Type B pancreatic cell (in vitro differentiated cells): ENCODE measurements at regions not wholly inside any gene's neighbourhood (a gene's known extent, or its start where the extent isn't known, plus 50 kb on each side); places are given as distances from the start of the nearest gene placed in this dataset.

Experiments
- DNase-seq: peaks from one replicate; pipeline ENCODE4 v3.0.0; 2021; ENCODE audit warnings: mixed read lengths; ENCODE audit not compliant: unreplicated experiment; ENCODE audit errors: extremely low spot score
- H3K27ac Mint-ChIP-seq: 2 replicates; pipeline ENCODE4 v1.8.0; 2021; ENCODE audit warnings: mild to moderate bottlenecking, mixed read lengths
- H3K27me3 Mint-ChIP-seq: 2 replicates; pipeline ENCODE4 v1.8.0; 2021; ENCODE audit warnings: mixed read lengths
- H3K36me3 Mint-ChIP-seq: 2 replicates; pipeline ENCODE4 v1.8.0; 2021; ENCODE audit warnings: mixed read lengths
- H3K4me1 Mint-ChIP-seq: one replicate; pipeline ENCODE4 v1.8.0; 2021; ENCODE audit warnings: mixed read lengths; ENCODE audit not compliant: unreplicated experiment
- H3K4me3 Mint-ChIP-seq: 2 replicates; pipeline ENCODE4 v1.8.0; 2021; ENCODE audit warnings: mild to moderate bottlenecking, mixed read lengths
- H3K9me3 Mint-ChIP-seq: 2 replicates; pipeline ENCODE4 v1.8.0; 2021; ENCODE audit warnings: mixed read lengths
- CTCF ChIP-seq: fragments of 200-600 bp; sonication (generic); conservative IDR thresholded peaks from 2 replicates; pipeline ENCODE4 v1.5.0; 2021; ENCODE audit warnings: antibody characterized with exemption, mild to moderate bottlenecking

- Mint-ChIP-seq H3K9me3 (no peaks in the 10 kb centered on the region), H3K27ac (no peak overlapping the region), H3K27me3 (no peaks in the 10 kb centered on the region), H3K4me1 (no peaks in the 10 kb centered on the region), H3K36me3 (no peaks in the 10 kb centered on the region), H3K4me3 (no peak overlapping the region)
- no peak for TF ChIP-seq CTCF
- DNase-seq = no peak
Observed at GRCh38 chr17:70644096-70644495, 474.8 kb downstream of the KCNJ2 start.

DNA sequence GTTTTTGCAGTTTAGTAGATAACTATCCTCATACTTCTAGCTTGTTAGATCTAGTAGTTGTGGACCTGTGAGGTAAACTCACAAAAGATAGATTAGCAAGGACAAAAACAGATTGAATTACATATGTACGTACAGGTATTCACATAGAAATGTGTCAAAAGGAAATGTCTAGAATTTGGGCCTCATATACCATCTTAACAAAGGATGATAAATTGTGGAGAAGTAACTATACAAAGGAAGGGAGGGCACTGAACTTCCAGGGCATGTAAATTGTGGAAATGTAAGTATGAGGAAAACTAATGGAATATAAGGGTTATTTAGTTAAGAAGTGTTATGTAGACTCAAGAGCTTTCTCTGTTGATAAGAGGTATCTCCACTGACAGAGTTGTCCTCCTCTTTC is 477.3 kb downstream of the KCNJ2 start:
- TF ChIP-seq CTCF = no peak
- Mint-ChIP-seq H3K27ac (no peak overlapping the region), H3K27me3 (no peaks in the 10 kb centered on the region), H3K36me3 (no peaks in the 10 kb centered on the region), H3K4me1 (no peaks in the 10 kb centered on the region), H3K9me3 (no peaks in the 10 kb centered on the region), H3K4me3 (no peak overlapping the region)
- no peak for DNase-seq

DNA sequence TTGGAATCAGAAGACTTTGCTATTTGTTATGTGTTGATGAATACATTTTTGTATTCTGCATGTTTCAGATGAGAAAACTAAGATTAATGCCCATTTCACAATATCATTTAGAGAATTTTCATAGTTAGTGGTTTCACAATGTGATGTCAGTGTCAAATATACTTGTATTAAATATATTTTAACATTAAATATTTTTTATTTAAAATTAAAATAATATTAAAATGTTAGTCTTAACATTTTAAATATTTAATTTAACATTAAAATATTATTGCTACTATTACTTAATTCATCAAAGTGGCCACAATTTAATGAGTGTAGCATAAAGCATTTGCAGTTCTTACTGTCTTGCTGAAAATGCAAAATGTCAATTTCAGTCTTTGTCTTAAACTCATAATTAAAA is 478.8 kb downstream of the KCNJ2 start:
- DNase-seq = no peak
- Mint-ChIP-seq H3K27ac (no peak overlapping the region), H3K27me3 (no peaks in the 10 kb centered on the region), H3K4me1 (no peaks in the 10 kb centered on the region), H3K9me3 (no peaks in the 10 kb centered on the region), H3K36me3 (no peaks in the 10 kb centered on the region), H3K4me3 (no peak overlapping the region)
- no peak for TF ChIP-seq CTCF

- Mint-ChIP-seq H3K27me3 (no peaks in the 10 kb centered on the region), H3K4me3 (no peak overlapping the region), H3K9me3 (no peaks in the 10 kb centered on the region), H3K27ac (no peak overlapping the region), H3K4me1 (peaks cover 14% of the 10 kb centered on the region), H3K36me3 (no peaks in the 10 kb centered on the region)
- DNase-seq = no peak
- no peak for TF ChIP-seq CTCF
Observed at GRCh38 chr17:70653850-70654249, 484.5 kb downstream of the KCNJ2 start.

- Mint-ChIP-seq H3K4me3 (no peak overlapping the region), H3K36me3 (no peaks in the 10 kb centered on the region), H3K9me3 (no peaks in the 10 kb centered on the region), H3K27ac (no peak overlapping the region), H3K27me3 (no peaks in the 10 kb centered on the region), H3K4me1 (peaks cover 15% of the 10 kb centered on the region)
- no peak for DNase-seq
- TF ChIP-seq CTCF = no peak
Observed at GRCh38 chr17:70654706-70655105, 485.4 kb downstream of the KCNJ2 start.

DNA sequence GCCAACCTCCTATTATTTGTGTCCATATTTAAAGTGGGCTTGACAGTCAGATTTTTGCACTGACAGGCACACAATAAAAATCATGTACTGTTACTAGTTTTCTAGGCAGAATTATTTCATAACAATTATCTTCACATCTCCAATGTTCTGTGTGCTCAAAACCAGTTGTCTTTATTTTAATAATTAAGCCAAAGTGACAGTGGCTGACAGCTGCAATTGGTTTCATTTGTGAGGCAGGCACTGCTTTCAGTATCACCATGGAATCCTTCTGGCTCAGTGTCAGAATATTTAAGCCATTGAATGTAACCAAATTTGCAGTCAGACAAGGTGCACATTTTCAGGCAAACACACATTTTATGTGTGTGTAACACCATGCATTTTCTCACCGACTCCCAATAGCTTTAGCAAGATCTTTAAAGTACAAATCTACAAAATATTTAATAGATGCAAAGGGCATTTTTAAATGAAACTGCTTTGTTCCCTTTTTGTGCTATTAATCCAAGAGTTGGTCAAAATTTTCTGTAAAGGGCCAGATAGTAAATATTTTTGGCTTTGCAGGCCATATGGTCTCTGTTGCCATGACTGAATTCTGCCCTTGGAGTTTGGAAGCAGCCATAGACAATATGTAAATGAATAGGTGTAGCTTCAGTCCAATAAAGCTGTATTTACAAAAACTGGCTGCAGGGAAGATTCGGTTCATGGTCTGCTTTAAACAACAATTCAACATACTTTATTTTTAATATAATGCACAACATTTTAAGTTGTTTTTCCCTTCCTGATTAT is 486.0 kb downstream of the KCNJ2 start:
- no peak for DNase-seq
- TF ChIP-seq CTCF = no peak
- H3K36me3 Mint-ChIP-seq = no peaks in the 10 kb centered on the region
- peaks cover 15% of the 10 kb centered on the region for H3K4me1 Mint-ChIP-seq
- H3K27me3 Mint-ChIP-seq = no peaks in the 10 kb centered on the region
- no peak overlapping the region for H3K4me3 Mint-ChIP-seq
- H3K9me3 Mint-ChIP-seq = no peaks in the 10 kb centered on the region
- H3K27ac Mint-ChIP-seq = no peak overlapping the region
